IMR-90 (cell line): ENCODE measurements at regions not wholly inside any gene's neighbourhood (a gene's known extent, or its start where the extent isn't known, plus 50 kb on each side); places are given as distances from the start of the nearest gene placed in this dataset.

Source experiments
- ATAC-seq: fragments of 200-7000 bp; cut with Tn5 transposase; 2 replicates; pipeline ENCODE4 v1.9.1; 2020; ENCODE audit warnings: low read depth, mild to moderate bottlenecking, moderate library complexity
- BruUV-seq: library from RNA; stranded (reverse); fragments of 400-500 nt; replicated peaks from 2 replicates; lab custom pipeline; 2021; lab: Mats Ljungman, UMichigan
- CTCF ChIA-PET: fragments of 300-600 bp; formaldehyde crosslinking; extraction: SDS; loops from one replicate; lab custom pipeline; 2021; ENCODE audit warnings: antibody characterized with exemption; lab: Yijun Ruan, JAX
- POLR2A ChIA-PET: fragments of 300-600 bp; sonication (Branson Sonifier 250); formaldehyde crosslinking; loops from one replicate; lab custom pipeline; 2022; ENCODE audit warnings: antibody characterized with exemption; ENCODE audit not compliant: unreplicated experiment; lab: Charles Lee
- DNase-seq: peaks from one replicate; pipeline ENCODE4 v3.0.0; 2013
- H2AFZ ChIP-seq: replicated peaks from 2 replicates; pipeline ENCODE3; 2013; ENCODE audit warnings: low read length, mild to moderate bottlenecking; ENCODE audit not compliant: poor library complexity
- H2AK5ac ChIP-seq: 2 replicates; pipeline ENCODE4 v1.6.1; 2013; ENCODE audit warnings: low read depth, low read length, inconsistent platforms
- H2AK9ac ChIP-seq: replicated peaks from 2 replicates; pipeline ENCODE3; 2013; ENCODE audit warnings: mild to moderate bottlenecking, low read depth, low read length, moderate library complexity; ENCODE audit not compliant: poor library complexity
- H2BK120ac ChIP-seq: 2 replicates; pipeline ENCODE4 v1.6.1; 2013; ENCODE audit warnings: low read depth, low read length, inconsistent platforms
- H2BK15ac ChIP-seq: 3 replicates; pipeline ENCODE4 v1.6.1; 2013; ENCODE audit warnings: low read depth, low read length, inconsistent platforms
- H2BK20ac ChIP-seq: 2 replicates; pipeline ENCODE4 v1.6.1; 2013; ENCODE audit warnings: low read depth, mild to moderate bottlenecking, inconsistent platforms, low read length, moderate library complexity
- H2BK5ac ChIP-seq: 2 replicates; pipeline ENCODE4 v1.6.1; 2013; ENCODE audit warnings: mild to moderate bottlenecking, low read depth, low read length, inconsistent platforms; ENCODE audit not compliant: poor library complexity, severe bottlenecking
- H3K14ac ChIP-seq: replicated peaks from 2 replicates; pipeline ENCODE4 v1.6.1; 2013; ENCODE audit warnings: low read depth, low read length, inconsistent platforms
- H3K18ac ChIP-seq: 2 replicates; pipeline ENCODE4 v1.6.1; 2013; ENCODE audit warnings: low read depth, low read length, control low read depth
- H3K23ac ChIP-seq: 2 replicates; pipeline ENCODE4 v1.6.1; 2013; ENCODE audit warnings: low read depth, low read length, inconsistent platforms
- H3K27ac ChIP-seq: 2 replicates; pipeline ENCODE4 v1.5.1; 2013; ENCODE audit warnings: mild to moderate bottlenecking, control low read depth, low read length; ENCODE audit not compliant: insufficient read depth
- H3K27me3 ChIP-seq: 2 replicates; pipeline ENCODE4 v1.6.1; 2013; ENCODE audit warnings: low read length; ENCODE audit not compliant: control insufficient read depth, insufficient read depth
- H3K36me3 ChIP-seq: 2 replicates; pipeline ENCODE4 v1.6.1; 2013; ENCODE audit warnings: low read length, mixed read lengths; ENCODE audit not compliant: control insufficient read depth, insufficient read depth
- H3K4ac ChIP-seq: 2 replicates; pipeline ENCODE4 v1.6.1; 2013; ENCODE audit warnings: low read depth, low read length, inconsistent platforms
- H3K4me1 ChIP-seq: 2 replicates; pipeline ENCODE4 v1.6.1; 2013; ENCODE audit warnings: low read length, mixed read lengths; ENCODE audit not compliant: control insufficient read depth, insufficient read depth
- H3K4me2 ChIP-seq: 2 replicates; pipeline ENCODE4 v1.6.1; 2013; ENCODE audit warnings: low read depth, mild to moderate bottlenecking, control low read depth, low read length, moderate library complexity
- H3K4me3 ChIP-seq: 2 replicates; pipeline ENCODE4 v1.5.1; 2013; ENCODE audit warnings: low read depth, mild to moderate bottlenecking, control low read depth, low read length, moderate library complexity; ENCODE audit not compliant: insufficient read depth
- H3K56ac ChIP-seq: 2 replicates; pipeline ENCODE4 v1.6.1; 2013; ENCODE audit warnings: low read length, inconsistent platforms; ENCODE audit not compliant: insufficient read depth; ENCODE audit errors: extremely low read depth
- H3K79me1 ChIP-seq, 2 experiments: 2 replicates each; pipeline ENCODE4 v1.6.1; 2013; ENCODE audit warnings: low read length in 2 of 2, inconsistent platforms in 1 of 2, low read depth in 1 of 2
- H3K9ac ChIP-seq: 2 replicates; pipeline ENCODE4 v1.6.1; 2013; ENCODE audit warnings: low read depth, low read length, control low read depth
- H3K9me1 ChIP-seq: 2 replicates; pipeline ENCODE4 v1.6.1; 2013; ENCODE audit warnings: low read length, inconsistent platforms; ENCODE audit not compliant: insufficient read depth
- H3K9me3 ChIP-seq: 2 replicates; pipeline ENCODE4 v1.6.1; 2013; ENCODE audit warnings: low read length; ENCODE audit not compliant: control insufficient read depth, insufficient read depth
- H4K20me1 ChIP-seq: 2 replicates; pipeline ENCODE4 v1.6.1; 2013; ENCODE audit warnings: low read length, inconsistent platforms; ENCODE audit not compliant: insufficient read depth
- H4K5ac ChIP-seq: 2 replicates; pipeline ENCODE4 v1.6.1; 2013; ENCODE audit warnings: mild to moderate bottlenecking, low read depth, low read length, control low read depth
- H4K8ac ChIP-seq, 2 experiments: 2 replicates each; pipeline ENCODE4 v1.6.1; 2013; ENCODE audit warnings: low read depth in 2 of 2, low read length in 2 of 2, control low read depth in 1 of 2, inconsistent platforms in 1 of 2
- H4K91ac ChIP-seq: 2 replicates; pipeline ENCODE4 v1.6.1; 2013; ENCODE audit warnings: low read depth, low read length, inconsistent platforms; ENCODE audit not compliant: insufficient read depth
- BHLHE40 ChIP-seq: fragments of 150-350 bp; IDR thresholded peaks from 2 replicates; pipeline ENCODE4 v1.6.1; 2016; ENCODE audit warnings: mild to moderate bottlenecking, low read depth, low read length
- CEBPB ChIP-seq: IDR thresholded peaks from 2 replicates; pipeline ENCODE4 v1.6.1; 2012; ENCODE audit warnings: low read depth, low read length, improper control_type of control experiment
- dilution Hi-C: fragments of 300-500 bp; cut with HindIII; formaldehyde crosslinking; loops from one replicate; pipeline ENCODE4 v1.14.3; 2018; ENCODE audit warnings: low sequenced_read_pairs; ENCODE audit not compliant: unreplicated experiment
- in situ Hi-C: fragments of 300-500 bp; cut with MboI; formaldehyde crosslinking; loops from 3 replicates; pipeline ENCODE4 v1.14.3; 2019; ENCODE audit warnings: low sequenced_read_pairs, inconsistent platforms, mixed read lengths
- intact Hi-C: fragments of 100-400 bp; cut with micrococcal nuclease; formaldehyde crosslinking; loops from 2 replicates; pipeline ENCODE4 v1.10.0; 2022

DNA sequence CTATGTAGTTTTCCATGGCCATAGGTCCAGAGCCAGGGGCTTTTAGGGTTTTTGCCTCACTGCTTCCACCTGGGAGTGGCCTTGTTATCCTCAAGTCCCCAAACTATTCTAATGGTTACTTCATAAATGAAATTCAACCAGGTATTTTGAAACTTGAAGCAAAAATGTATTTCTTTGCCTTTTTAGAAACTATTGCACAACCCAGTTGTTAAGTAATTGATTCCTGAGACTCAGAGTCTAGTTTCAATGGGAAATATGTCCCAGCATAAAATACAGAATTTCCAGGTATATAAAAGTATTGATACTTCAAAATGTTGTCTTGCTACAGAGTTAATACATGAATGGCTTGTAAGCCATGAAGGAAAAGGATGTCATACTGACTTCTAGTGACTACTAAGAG is 456.2 kb upstream of the DAB2 start:
- no peak overlapping the region for H3K18ac ChIP-seq
- H2AK5ac ChIP-seq: no peak overlapping the region
- H3K56ac ChIP-seq: no peak overlapping the region
- H4K20me1 ChIP-seq: no peaks in the 10 kb centered on the region
- H3K4me2 ChIP-seq: no peak overlapping the region
- H4K91ac ChIP-seq: no peak overlapping the region
- H3K23ac ChIP-seq: no peak overlapping the region
- no peaks in the 10 kb centered on the region for H3K9me1 ChIP-seq
- no peak overlapping the region for H2BK15ac ChIP-seq
- dilution Hi-C loops (no loop called here), intact Hi-C loops (no loop called here), in situ Hi-C loops (no loop called here)
- H3K9ac ChIP-seq: no peak overlapping the region
- TF ChIP-seq CEBPB (peak; percentile 54), BHLHE40 (no peak)
- H3K4me3 ChIP-seq: no peak overlapping the region
- H4K5ac ChIP-seq: no peak overlapping the region
- H3K9me3 ChIP-seq: no peaks in the 10 kb centered on the region
- H3K27ac ChIP-seq: no peak overlapping the region
- no peak overlapping the region for H2BK120ac ChIP-seq
- H2BK5ac ChIP-seq: no peak overlapping the region
- no peak overlapping the region for H4K8ac ChIP-seq
- no peak overlapping the region for H3K4ac ChIP-seq
- H3K4me1 ChIP-seq: no peaks in the 10 kb centered on the region
- no peak for ATAC-seq
- H3K36me3 ChIP-seq: no peaks in the 10 kb centered on the region
- H2AFZ ChIP-seq: no peak overlapping the region
- no peak overlapping the region for H2BK20ac ChIP-seq
- no peak for DNase-seq
- ChIA-PET CTCF (no interaction called here), POLR2A (no interaction called here)
- H3K27me3 ChIP-seq: no peaks in the 10 kb centered on the region; the same call in 1 of the 2 replicates
- no TSS peak for BruUV-seq
- no peaks in the 10 kb centered on the region for H3K79me1 ChIP-seq
- H3K14ac ChIP-seq: no peak overlapping the region
- H2AK9ac ChIP-seq: no peak overlapping the region
